ENCODE measurements at regions not wholly inside any gene's neighbourhood (a gene's known extent, or its start where the extent isn't known, plus 50 kb on each side); places are given as distances from the start of the nearest gene placed in this dataset.

- Histone ChIP-seq H3K9ac (no peak overlapping the region), H3K4me2 (ENCODE audit: low read length) (no peak overlapping the region), H3K79me2 (no peaks in the 10 kb centered on the region), H3K36me3 (ENCODE audit: control insufficient read depth, insufficient read depth, low read length) (no peaks in the 10 kb centered on the region), H3K9me3 (ENCODE audit: control insufficient read depth, low read length) (no peaks in the 10 kb centered on the region), H3K4me3 (ENCODE audit: low read depth, low read length) (no peak overlapping the region), H3K27me3 (ENCODE audit: control insufficient read depth, insufficient read depth, low read length) (no peaks in the 10 kb centered on the region), H3K4me1 (no peaks in the 10 kb centered on the region), H3K27ac (no peak overlapping the region), H2AFZ (no peak overlapping the region)
- TF ChIP-seq, protein P1, sequence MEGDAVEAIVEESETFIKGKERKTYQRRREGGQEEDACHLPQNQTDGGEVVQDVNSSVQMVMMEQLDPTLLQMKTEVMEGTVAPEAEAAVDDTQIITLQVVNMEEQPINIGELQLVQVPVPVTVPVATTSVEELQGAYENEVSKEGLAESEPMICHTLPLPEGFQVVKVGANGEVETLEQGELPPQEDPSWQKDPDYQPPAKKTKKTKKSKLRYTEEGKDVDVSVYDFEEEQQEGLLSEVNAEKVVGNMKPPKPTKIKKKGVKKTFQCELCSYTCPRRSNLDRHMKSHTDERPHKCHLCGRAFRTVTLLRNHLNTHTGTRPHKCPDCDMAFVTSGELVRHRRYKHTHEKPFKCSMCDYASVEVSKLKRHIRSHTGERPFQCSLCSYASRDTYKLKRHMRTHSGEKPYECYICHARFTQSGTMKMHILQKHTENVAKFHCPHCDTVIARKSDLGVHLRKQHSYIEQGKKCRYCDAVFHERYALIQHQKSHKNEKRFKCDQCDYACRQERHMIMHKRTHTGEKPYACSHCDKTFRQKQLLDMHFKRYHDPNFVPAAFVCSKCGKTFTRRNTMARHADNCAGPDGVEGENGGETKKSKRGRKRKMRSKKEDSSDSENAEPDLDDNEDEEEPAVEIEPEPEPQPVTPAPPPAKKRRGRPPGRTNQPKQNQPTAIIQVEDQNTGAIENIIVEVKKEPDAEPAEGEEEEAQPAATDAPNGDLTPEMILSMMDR (IDR thresholded peaks at IDR 0.05): no peak
Observed at GRCh38 chr3:8371960-8372463, 129.6 kb upstream of the LMCD1 start.

GRCh38 chr3:8380904-8381704 is 120.5 kb upstream of the LMCD1 start:
- Histone ChIP-seq H3K4me3 (ENCODE audit: low read depth, low read length) (no peak overlapping the region), H3K9ac (no peak overlapping the region), H3K4me2 (ENCODE audit: low read length) (no peak overlapping the region), H3K9me3 (ENCODE audit: control insufficient read depth, low read length) (no peaks in the 10 kb centered on the region), H3K36me3 (ENCODE audit: control insufficient read depth, insufficient read depth, low read length) (no peaks in the 10 kb centered on the region), H2AFZ (no peak overlapping the region), H3K27ac (no peak overlapping the region), H3K79me2 (no peaks in the 10 kb centered on the region), H3K27me3 (ENCODE audit: control insufficient read depth, insufficient read depth, low read length) (no peaks in the 10 kb centered on the region), H3K4me1 (no peaks in the 10 kb centered on the region)
- TF ChIP-seq, protein P1 (IDR thresholded peaks at IDR 0.05): no peak

DNA sequence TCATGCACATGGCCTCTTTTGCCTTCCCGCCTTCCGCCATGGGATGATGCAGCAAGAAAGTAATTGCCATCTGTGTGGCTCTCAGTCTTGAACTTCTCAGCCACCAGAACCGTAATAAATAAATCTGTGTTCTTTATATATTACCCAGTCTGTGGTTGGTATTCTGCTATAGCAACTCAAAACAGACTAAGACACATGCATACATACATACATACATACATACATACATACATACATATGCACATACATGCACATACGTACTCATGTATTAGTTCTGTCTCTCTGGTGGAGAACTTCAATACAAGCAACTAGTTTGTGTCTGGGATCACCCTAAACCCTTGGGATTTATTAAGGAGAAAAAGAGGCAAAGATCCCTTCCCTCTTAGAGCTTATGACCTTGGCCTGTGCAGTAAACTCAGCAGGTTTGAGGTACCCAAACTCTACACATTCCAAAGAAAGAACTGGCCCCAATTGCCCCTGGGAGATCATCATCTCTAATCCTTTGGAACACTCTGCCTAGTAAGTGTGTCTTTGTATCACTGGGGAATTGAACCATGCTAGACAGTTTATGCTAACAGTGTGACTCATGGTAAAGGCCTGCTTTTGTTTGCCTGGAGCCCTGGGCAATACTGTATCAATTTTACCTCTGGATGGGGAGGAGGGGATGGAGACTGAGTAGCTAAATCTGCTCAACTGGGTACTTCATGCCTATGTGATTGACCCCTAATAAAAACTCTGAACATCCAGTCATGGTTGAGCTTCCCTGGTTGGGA is 115.6 kb upstream of the LMCD1 start:
- Histone ChIP-seq H3K4me3 (ENCODE audit: low read depth, low read length) (no peak overlapping the region), H3K9ac (no peak overlapping the region), H3K36me3 (ENCODE audit: control insufficient read depth, insufficient read depth, low read length) (no peaks in the 10 kb centered on the region), H3K4me1 (no peaks in the 10 kb centered on the region), H3K27me3 (ENCODE audit: control insufficient read depth, insufficient read depth, low read length) (no peaks in the 10 kb centered on the region), H3K79me2 (no peaks in the 10 kb centered on the region), H2AFZ (no peak overlapping the region), H3K27ac (no peak overlapping the region), H3K4me2 (ENCODE audit: low read length) (no peak overlapping the region), H3K9me3 (ENCODE audit: control insufficient read depth, low read length) (no peaks in the 10 kb centered on the region)
- TF ChIP-seq, protein P1 (IDR thresholded peaks at IDR 0.05): no peak

GRCh38 chr3:8387571-8387970 is 114.1 kb upstream of the LMCD1 start:
- no peaks in the 10 kb centered on the region for H3K4me1 ChIP-seq
- no peak overlapping the region for H2AFZ ChIP-seq

More at GRCh38 chr3:8387571-8387970, 114.1 kb upstream of the LMCD1 start:
- Histone ChIP-seq H3K4me3 (ENCODE audit: low read depth, low read length) (no peak overlapping the region), H3K4me2 (ENCODE audit: low read length) (no peak overlapping the region), H3K27ac (no peak overlapping the region), H3K27me3 (ENCODE audit: control insufficient read depth, insufficient read depth, low read length) (no peaks in the 10 kb centered on the region), H3K9me3 (ENCODE audit: control insufficient read depth, low read length) (no peaks in the 10 kb centered on the region), H3K36me3 (ENCODE audit: control insufficient read depth, insufficient read depth, low read length) (no peaks in the 10 kb centered on the region), H3K9ac (no peak overlapping the region), H3K79me2 (no peaks in the 10 kb centered on the region)
- TF ChIP-seq, protein P1 (IDR thresholded peaks at IDR 0.05): no peak
